ENCODE measurements at regions not wholly inside any gene's neighbourhood (a gene's known extent, or its start where the extent isn't known, plus 50 kb on each side); places are given as distances from the start of the nearest gene placed in this dataset.

DNA sequence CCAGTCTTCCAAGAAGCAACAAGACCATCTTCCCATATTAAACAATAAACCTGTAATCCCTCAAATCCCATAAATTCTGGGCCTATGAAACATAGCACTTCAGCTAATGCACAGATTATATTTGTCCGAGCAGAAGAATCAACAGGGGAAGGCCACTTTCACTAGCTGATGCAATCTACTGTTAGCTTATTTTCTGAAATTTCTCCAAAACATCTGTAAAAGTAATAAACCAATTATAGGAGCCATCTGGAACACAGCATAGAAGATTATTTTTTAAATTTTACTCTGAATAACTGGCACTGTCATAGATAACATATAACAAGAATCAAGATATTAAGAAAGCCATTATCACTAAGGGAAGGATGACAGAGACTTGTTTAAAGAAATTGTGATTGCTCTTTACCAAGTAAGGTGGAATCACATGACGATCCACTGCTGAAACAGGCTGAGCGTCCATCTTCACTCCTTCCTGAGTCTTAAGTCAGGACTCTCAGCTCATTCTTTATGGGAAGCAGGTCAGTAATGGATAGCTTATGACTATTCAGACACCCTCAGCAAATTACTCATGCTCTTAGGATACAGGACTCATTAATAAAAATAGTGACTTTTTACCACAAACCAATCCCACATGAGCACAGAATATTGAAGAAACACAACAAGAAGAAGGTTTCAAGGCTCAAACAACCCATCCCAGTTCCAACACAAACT, 719.5 kb downstream of the XPNPEP1 start:
- DNase-seq, result no peak
- H3K9me3 Mint-ChIP-seq, result no peaks in the 10 kb centered on the region
- Histone ChIP-seq H4K8ac (replicated peaks; ENCODE audit: insufficient read length, low read depth, low read length) (no peak overlapping the region), H3K9ac (ENCODE audit: extremely low read depth, insufficient read length, low read length) (no peak overlapping the region), H3T11ph (ENCODE audit: low read length) (no peak overlapping the region), H3K18ac (ENCODE audit: insufficient read length, low read depth, low read length) (no peak overlapping the region), H2AFZ (ENCODE audit: low read length) (no peak overlapping the region), H2AK5ac (ENCODE audit: insufficient read length, low read length) (no peak overlapping the region), H3K14ac (ENCODE audit: insufficient read depth, low read length) (no peak overlapping the region), H2BK5ac (ENCODE audit: insufficient read length, low read length) (no peak overlapping the region), H3K23ac (ENCODE audit: insufficient read length, low read depth, low read length) (no peak overlapping the region), H3K4me2 (ENCODE audit: insufficient read depth, insufficient read length, low read length) (no peak overlapping the region), H4K20me1 (ENCODE audit: control insufficient read depth, insufficient read depth, insufficient read length) (no peaks in the 10 kb centered on the region), H2BK12ac (ENCODE audit: insufficient read length, low read depth, low read length) (no peak overlapping the region), H3K23me2 (ENCODE audit: insufficient read length, low read depth, low read length, poor library complexity, severe bottlenecking) (no peaks in the 10 kb centered on the region), H3K9me3 (ENCODE audit: control insufficient read depth, low read depth, low read length) (no peaks in the 10 kb centered on the region), H3K4ac (ENCODE audit: low read depth, low read length) (no peak overlapping the region), H4K91ac (ENCODE audit: insufficient read length, low read depth, low read length) (no peak overlapping the region), H3K27me3 (ENCODE audit: insufficient read depth, low read length) (no peaks in the 10 kb centered on the region), H3K27ac (ENCODE audit: insufficient read length, low read depth, low read length) (no peak overlapping the region), H2BK120ac (ENCODE audit: low read depth, low read length, poor library complexity, severe bottlenecking) (no peak overlapping the region), H3K79me1 (ENCODE audit: insufficient read depth, low read depth, low read length, poor library complexity, severe bottlenecking) (no peaks in the 10 kb centered on the region), H2BK20ac (ENCODE audit: low read depth, low read length, poor library complexity, severe bottlenecking) (no peak overlapping the region), H4K5ac (ENCODE audit: insufficient read length, low read depth, low read length) (no peak overlapping the region), H3K4me1 (ENCODE audit: insufficient read depth, low read length) (no peaks in the 10 kb centered on the region), H2BK15ac (ENCODE audit: low read depth, low read length) (no peak overlapping the region), H3K79me2 (ENCODE audit: insufficient read depth, low read length) (no peaks in the 10 kb centered on the region), H3K56ac (ENCODE audit: insufficient read length, low read depth, low read length) (no peak overlapping the region)
- no peaks in the 10 kb centered on the region for H3K4me1 Mint-ChIP-seq
- TF ChIP-seq, protein P1, sequence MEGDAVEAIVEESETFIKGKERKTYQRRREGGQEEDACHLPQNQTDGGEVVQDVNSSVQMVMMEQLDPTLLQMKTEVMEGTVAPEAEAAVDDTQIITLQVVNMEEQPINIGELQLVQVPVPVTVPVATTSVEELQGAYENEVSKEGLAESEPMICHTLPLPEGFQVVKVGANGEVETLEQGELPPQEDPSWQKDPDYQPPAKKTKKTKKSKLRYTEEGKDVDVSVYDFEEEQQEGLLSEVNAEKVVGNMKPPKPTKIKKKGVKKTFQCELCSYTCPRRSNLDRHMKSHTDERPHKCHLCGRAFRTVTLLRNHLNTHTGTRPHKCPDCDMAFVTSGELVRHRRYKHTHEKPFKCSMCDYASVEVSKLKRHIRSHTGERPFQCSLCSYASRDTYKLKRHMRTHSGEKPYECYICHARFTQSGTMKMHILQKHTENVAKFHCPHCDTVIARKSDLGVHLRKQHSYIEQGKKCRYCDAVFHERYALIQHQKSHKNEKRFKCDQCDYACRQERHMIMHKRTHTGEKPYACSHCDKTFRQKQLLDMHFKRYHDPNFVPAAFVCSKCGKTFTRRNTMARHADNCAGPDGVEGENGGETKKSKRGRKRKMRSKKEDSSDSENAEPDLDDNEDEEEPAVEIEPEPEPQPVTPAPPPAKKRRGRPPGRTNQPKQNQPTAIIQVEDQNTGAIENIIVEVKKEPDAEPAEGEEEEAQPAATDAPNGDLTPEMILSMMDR (conservative IDR thresholded peaks at IDR 0.05), result no peak
- H3K27me3 Mint-ChIP-seq (ENCODE audit: low read depth), result no peaks in the 10 kb centered on the region
- no peak overlapping the region; a peak in 1 of 7 replicates for H3K27ac Mint-ChIP-seq
- no CpG with 5 or more reads among the region's 3 CpGs for WGBS (ENCODE audit: extremely low coverage, insufficient read length, low lambda C conversion rate)
- H3K4me3 Mint-ChIP-seq, result no peak overlapping the region
- no peaks in the 10 kb centered on the region for H3K36me3 Mint-ChIP-seq (ENCODE audit: insufficient read depth in 1 of 3, low read depth in 3 of 3)

Measured in H9 (cell line).